Breast epithelium (tissue), 4 donors: ENCODE measurements at regions not wholly inside any gene's neighbourhood (a gene's known extent, or its start where the extent isn't known, plus 50 kb on each side); places are given as distances from the start of the nearest gene placed in this dataset.

Experiments used
- DNase-seq, 2 donors: peaks; one replicate each; pipeline ENCODE4 v3.0.0-alpha.2; 2019; ENCODE audit warnings: low spot score in 2 of 2
- H3K27ac ChIP-seq, 2 donors: fragments of 200-600 bp; sonication (generic) in 1 of 2; one replicate each; pipeline ENCODE4 v1.5.1; 2016 to 2019; ENCODE audit warnings: mild to moderate bottlenecking in 1 of 2
- H3K27me3 ChIP-seq, 2 donors: fragments of 200-600 bp; sonication (generic) in 1 of 2; one replicate each; pipeline versions ENCODE4 v1.5.1 to v1.6.0; 2017 to 2019; ENCODE audit warnings: control low read depth in 1 of 2, mild to moderate bottlenecking in 1 of 2
- H3K36me3 ChIP-seq: fragments of 200-600 bp; one replicate; pipeline ENCODE4 v1.5.1; 2019
- H3K4me1 ChIP-seq, 2 donors: fragments of 200-600 bp; sonication (generic); one replicate each; pipeline ENCODE4 v1.5.1; 2016 to 2019; ENCODE audit warnings: control low read depth in 1 of 2
- H3K4me3 ChIP-seq, 3 donors: fragments of 200-600 bp; sonication (generic); 1 replicate in 2 of 3; 2 replicates in 1 of 3; pipeline ENCODE4 v1.5.1; 2016 to 2019; ENCODE audit warnings: mild to moderate bottlenecking in 3 of 3, moderate library complexity in 2 of 3
- H3K9me3 ChIP-seq, 2 donors: fragments of 200-600 bp; sonication (generic) in 1 of 2; one replicate each; pipeline ENCODE4 v1.5.1; 2016 to 2019; ENCODE audit warnings: control low read depth in 1 of 2
- POLR2A ChIP-seq: fragments of 450-650 bp; IDR thresholded peaks from one replicate; pipeline ENCODE4 v1.6.1; 2016; ENCODE audit warnings: antibody characterized with exemption, mild to moderate bottlenecking, moderate library complexity
- POLR2AphosphoS5 ChIP-seq, 3 donors: sonication (generic); formaldehyde crosslinking; IDR thresholded peaks; one replicate each; pipeline ENCODE4 v1.6.1; 2017; ENCODE audit warnings: antibody characterized with exemption in 3 of 3
- intact Hi-C: fragments of 100-400 bp; cut with DNase I; formaldehyde crosslinking; loops from one replicate; pipeline ENCODE4 v1.15.1; 2023; ENCODE audit warnings: low total_unique reads
- TF ChIP-seq, protein P1 (sequence below), 3 donors: fragments of 450-650 bp; IDR thresholded peaks; one replicate each; pipeline ENCODE4 v1.5.1; 2016 to 2017; ENCODE audit warnings: antibody characterized with exemption in 3 of 3, mild to moderate bottlenecking in 3 of 3, moderate library complexity in 3 of 3

DNA sequence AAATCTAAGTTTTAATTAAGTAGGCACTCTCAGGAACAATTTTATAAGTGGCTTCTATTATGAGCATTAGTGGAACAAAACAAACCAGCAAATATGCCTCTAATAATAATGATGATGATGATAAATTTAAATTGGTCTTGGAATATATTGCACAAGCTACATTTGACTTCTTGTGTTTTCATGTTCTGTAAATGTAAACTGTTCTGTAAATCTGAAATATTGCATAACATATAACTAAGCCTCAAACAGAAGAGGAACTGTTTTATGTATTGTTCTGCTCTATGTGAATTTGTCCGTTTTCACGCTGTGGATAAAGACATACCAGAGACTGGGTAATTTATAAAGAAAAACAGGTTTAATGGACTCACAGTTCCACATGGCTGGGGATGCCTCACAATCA lies 625.2 kb upstream of the CELF2 start:
- TF ChIP-seq, protein P1, sequence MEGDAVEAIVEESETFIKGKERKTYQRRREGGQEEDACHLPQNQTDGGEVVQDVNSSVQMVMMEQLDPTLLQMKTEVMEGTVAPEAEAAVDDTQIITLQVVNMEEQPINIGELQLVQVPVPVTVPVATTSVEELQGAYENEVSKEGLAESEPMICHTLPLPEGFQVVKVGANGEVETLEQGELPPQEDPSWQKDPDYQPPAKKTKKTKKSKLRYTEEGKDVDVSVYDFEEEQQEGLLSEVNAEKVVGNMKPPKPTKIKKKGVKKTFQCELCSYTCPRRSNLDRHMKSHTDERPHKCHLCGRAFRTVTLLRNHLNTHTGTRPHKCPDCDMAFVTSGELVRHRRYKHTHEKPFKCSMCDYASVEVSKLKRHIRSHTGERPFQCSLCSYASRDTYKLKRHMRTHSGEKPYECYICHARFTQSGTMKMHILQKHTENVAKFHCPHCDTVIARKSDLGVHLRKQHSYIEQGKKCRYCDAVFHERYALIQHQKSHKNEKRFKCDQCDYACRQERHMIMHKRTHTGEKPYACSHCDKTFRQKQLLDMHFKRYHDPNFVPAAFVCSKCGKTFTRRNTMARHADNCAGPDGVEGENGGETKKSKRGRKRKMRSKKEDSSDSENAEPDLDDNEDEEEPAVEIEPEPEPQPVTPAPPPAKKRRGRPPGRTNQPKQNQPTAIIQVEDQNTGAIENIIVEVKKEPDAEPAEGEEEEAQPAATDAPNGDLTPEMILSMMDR (IDR thresholded peaks at IDR 0.05): no peak
- TF ChIP-seq POLR2AphosphoS5 (IDR thresholded peaks at IDR 0.05) (no peak), POLR2A (no peak)
- no peaks in the 10 kb centered on the region for H3K36me3 ChIP-seq
- no peak overlapping the region for H3K4me3 ChIP-seq
- no peaks in the 10 kb centered on the region for H3K9me3 ChIP-seq
- intact Hi-C loops: no loop called here
- no peaks in the 10 kb centered on the region for H3K4me1 ChIP-seq
- H3K27ac ChIP-seq: no peak overlapping the region
- no peaks in the 10 kb centered on the region for H3K27me3 ChIP-seq
- DNase-seq: no peak

DNA sequence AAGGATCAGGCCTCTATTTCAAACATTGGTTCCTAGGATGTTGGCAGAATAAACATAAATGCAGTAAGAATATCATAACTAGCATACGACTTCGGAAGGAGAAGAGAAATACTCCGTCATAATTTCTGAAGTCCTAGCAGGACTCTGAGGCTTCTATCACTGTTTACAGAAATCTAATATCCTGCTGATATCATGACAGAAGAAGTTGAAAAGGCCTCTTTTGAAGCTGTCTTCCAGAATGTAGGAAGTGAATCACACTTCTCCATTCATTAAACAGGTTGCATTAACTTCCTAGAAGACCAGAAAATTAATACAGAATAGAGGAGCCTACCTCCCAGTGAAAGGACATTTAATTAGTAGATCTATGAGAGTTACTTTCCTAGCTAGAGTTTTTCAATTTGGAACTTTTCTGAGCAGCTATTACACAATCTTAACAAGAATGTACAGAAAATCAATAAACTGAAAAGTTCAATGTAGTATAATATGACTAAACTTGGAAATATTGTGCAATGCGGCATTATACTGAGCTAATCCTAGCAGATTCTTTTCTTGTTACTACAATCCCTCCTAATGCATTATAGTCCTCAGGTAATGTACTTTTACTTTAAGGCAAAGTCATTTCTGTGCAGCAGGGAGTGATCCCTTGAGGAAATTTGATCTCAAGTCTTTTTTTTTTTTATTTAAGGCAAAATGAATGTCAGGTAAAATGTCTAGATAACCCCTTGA lies 622.6 kb upstream of the CELF2 start:
- Histone ChIP-seq H3K4me1 (no peaks in the 10 kb centered on the region), H3K27me3 (no peaks in the 10 kb centered on the region), H3K36me3 (no peaks in the 10 kb centered on the region), H3K9me3 (peaks cover 0 to 4% of the 10 kb centered on the region in 2 donors), H3K27ac (no peak overlapping the region), H3K4me3 (no peak overlapping the region)
- intact Hi-C loops: no loop called here
- TF ChIP-seq, protein P1 (IDR thresholded peaks at IDR 0.05): no peak
- TF ChIP-seq POLR2AphosphoS5 (IDR thresholded peaks at IDR 0.05) (no peak), POLR2A (no peak)
- DNase-seq: no peak

DNA sequence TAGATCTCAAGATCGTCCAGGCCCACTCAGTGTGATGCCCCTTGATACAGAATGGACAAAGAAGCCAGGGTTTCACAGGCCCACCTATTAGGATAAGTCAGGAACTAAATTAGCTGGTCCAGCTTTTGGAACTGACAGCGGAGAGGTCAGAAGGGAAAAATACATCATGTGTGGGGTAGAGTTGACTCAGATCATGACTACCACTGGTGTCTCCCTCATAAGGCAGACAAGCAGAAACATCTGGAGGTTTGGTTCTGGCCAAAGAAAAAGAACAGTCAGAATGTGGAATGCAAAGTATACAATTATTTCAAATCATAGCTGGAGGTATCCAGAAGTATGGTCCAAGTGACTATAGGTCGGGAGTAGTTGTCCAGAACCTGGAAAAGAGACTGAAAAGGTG lies 621.1 kb upstream of the CELF2 start:
- no peak for DNase-seq
- no peaks in the 10 kb centered on the region for H3K27me3 ChIP-seq

DNA sequence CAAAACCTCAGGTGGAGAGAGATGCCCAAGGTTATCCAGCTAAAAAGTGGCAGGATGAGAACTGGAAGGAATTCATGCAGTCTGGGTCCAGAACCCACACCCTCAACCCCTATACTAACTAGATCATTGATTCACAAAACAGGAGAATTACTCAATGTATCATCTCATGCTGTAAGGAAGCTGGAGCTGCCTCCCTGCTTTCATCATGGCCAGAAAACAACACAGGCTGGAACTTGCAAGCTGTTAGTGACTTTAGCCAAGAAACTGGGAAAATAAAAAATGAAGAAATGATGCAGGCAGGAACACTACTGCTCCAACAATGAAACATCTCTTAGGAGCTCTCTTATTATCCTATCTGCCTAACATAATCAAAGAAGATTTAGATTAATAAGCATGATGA lies 619.8 kb upstream of the CELF2 start:
- Histone ChIP-seq H3K9me3 (peaks cover 0 to 4% of the 10 kb centered on the region in 2 donors), H3K36me3 (no peaks in the 10 kb centered on the region), H3K27ac (no peak overlapping the region), H3K4me3 (no peak overlapping the region), H3K27me3 (no peaks in the 10 kb centered on the region), H3K4me1 (no peaks in the 10 kb centered on the region)
- intact Hi-C loops: no loop called here
- no peak for DNase-seq
- TF ChIP-seq POLR2A: no peak
- no peak for TF ChIP-seq POLR2AphosphoS5 (IDR thresholded peaks at IDR 0.05)
- TF ChIP-seq, protein P1 (IDR thresholded peaks at IDR 0.05): no peak

More for the DNA sequence above, 621.1 kb upstream of the CELF2 start:
- no peak overlapping the region for H3K4me3 ChIP-seq
- H3K36me3 ChIP-seq: no peaks in the 10 kb centered on the region
- intact Hi-C loops: no loop called here
- no peak overlapping the region for H3K27ac ChIP-seq
- peaks cover 0 to 4% of the 10 kb centered on the region in 2 donors for H3K9me3 ChIP-seq
- TF ChIP-seq POLR2A (no peak), POLR2AphosphoS5 (IDR thresholded peaks at IDR 0.05) (no peak)
- TF ChIP-seq, protein P1 (IDR thresholded peaks at IDR 0.05): no peak
- H3K4me1 ChIP-seq: no peaks in the 10 kb centered on the region

DNA sequence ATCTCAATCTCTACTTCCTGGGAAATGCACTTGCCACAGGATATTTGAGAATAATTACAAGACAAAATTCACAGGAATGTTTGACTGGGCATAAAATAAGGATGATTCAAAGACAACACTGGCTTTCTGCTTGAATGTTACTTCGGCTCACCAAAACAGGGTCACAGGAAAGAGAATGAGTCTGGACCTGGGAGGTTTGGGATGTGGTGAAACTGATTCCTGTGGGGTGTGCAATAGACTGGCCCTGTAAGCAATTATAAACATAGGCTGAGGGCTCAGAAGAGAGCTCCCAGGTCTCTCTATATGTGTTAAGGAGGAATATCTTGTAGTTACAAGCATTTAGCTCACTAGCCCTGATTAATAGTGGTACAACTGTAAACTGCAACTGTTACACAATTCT lies 613.9 kb upstream of the CELF2 start:
- no peak for DNase-seq
- H3K27me3 ChIP-seq: no peaks in the 10 kb centered on the region
- no peaks in the 10 kb centered on the region for H3K9me3 ChIP-seq
- no peak overlapping the region for H3K4me3 ChIP-seq
- TF ChIP-seq POLR2AphosphoS5 (IDR thresholded peaks at IDR 0.05) (no peak), POLR2A (no peak)
- TF ChIP-seq, protein P1 (IDR thresholded peaks at IDR 0.05): no peak
- no peaks in the 10 kb centered on the region for H3K4me1 ChIP-seq
- no peak overlapping the region for H3K27ac ChIP-seq
- intact Hi-C loops: no loop called here
- H3K36me3 ChIP-seq: no peaks in the 10 kb centered on the region
